ENCODE measurements at regions not wholly inside any gene's neighbourhood (a gene's known extent, or its start where the extent isn't known, plus 50 kb on each side); places are given as distances from the start of the nearest gene placed in this dataset.
"Not testable (repeated sequence)": the region's sequence is repeated elsewhere in the genome, so short reads cannot be mapped to it uniquely, and the experiment has no call there.

- not testable (repeated sequence) for DNase-seq (ENCODE audit: low spot score); ATAC-seq
Measured at GRCh38 chrY:23695664-23696328, 352.0 kb downstream of the CDY1B start.

DNA sequence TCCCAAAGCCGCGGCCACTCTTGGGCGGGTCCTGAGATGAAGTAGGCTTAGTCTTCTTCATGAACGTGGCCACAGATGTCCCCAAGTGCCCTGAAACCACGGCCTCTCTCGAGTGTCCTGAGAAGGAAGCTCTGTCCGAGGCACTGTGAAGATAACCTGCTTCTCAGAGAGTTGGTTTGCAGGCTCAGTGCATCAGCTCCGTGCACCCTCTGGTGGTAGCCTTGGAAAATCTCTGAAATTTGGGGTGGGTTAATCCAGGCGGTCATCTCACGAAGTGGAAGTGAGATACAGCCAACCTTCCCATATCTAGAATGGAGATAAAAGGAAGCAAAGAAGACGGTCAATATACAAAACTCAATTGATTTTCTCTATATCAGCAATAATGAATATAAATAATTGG is 365.9 kb downstream of the CDY1B start:
- DNase-seq (ENCODE audit: low spot score): not testable (repeated sequence)
- peak; percentile 44 for ATAC-seq

GRCh38 chrY:23669858-23670257 is 378.0 kb downstream of the CDY1B start:
- DNase-seq (ENCODE audit: low spot score); ATAC-seq: not testable (repeated sequence)

GRCh38 chrY:23622313-23622712 is 403.0 kb downstream of the DAZ2 start:
- not testable (repeated sequence) for DNase-seq (ENCODE audit: low spot score); ATAC-seq

DNA sequence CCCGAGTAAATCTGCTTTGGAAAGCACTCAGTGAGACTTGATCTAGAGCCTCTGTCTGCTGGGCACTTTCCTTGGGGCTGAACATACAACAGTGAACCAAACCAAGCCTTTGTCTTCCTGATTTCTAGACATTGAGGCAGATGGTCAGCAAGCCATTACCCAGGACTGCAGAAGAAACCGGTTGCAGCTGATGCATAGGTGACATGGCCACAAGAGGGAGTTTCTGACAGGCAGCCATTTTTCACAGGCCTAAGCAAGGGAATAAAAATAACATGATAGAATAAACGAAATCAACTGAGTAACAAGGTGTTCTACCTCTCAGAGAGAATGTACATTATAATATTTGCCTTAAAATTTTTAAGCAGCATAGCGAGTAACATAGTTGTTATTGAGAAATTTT is 391.1 kb downstream of the DAZ2 start:
- ATAC-seq: peak; percentile 44
- DNase-seq (ENCODE audit: low spot score): not testable (repeated sequence)

DNA sequence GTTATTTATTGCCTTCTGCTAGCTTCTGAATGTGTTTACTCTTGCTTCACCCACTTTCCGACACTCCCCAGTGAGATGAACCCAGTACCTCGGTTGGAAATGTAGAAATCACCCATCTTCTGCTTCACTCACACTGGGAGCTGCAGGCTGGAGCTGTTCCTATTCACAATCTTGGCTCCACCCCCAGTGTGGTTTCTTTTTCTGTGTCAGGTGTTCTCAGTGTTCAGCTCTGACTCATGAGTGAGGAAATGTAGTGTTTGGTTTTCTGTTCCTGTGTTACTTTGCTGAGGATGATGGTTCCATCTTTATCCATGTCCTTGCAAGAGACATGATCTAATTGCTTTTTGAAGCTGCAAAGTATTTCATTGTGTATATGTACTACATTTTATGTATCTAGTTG is 377.2 kb downstream of the DAZ2 start:
- DNase-seq (ENCODE audit: low spot score); ATAC-seq: not testable (repeated sequence)

DNA sequence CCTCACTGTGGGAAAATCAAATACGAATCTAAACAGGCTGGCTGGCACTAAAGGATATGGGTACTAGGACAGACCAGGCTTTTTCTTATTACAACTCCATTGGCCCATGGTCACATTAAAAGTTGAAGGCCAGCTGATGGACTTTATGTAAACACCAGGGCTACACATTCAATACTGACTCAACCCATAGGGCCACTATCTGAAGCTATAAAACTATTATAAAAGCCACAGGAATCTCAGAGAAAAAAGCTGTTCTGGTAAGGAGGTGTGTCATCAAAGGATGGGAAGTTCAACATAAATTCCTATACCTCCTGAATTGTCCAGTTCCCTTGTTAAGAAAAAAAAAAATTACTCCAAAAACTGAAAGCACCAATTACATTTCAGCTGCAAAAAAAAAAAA is 370.9 kb downstream of the DAZ2 start:
- not testable (repeated sequence) for DNase-seq (ENCODE audit: low spot score); ATAC-seq

DNA sequence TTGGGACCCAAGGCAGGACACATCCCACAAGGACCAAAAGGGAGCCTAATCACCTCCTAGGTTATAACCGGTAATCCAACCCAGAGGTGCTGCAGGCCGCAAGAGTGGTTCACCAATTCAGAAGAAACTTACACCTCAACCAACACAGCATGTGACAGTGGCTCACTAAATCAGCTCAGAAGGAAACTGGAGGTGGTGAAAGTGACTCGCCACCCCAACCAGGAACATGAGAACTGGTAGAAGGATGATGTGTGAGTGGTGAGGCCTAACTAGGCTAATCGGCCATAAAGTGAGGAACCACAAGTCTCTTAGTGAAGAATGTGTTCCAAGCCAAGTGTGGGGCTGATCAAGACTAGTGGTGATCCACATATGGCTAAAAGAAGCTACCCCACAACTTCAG is 369.1 kb downstream of the DAZ2 start:
- ATAC-seq; DNase-seq (ENCODE audit: low spot score): not testable (repeated sequence)
